ENCODE measurements at regions not wholly inside any gene's neighbourhood (a gene's known extent, or its start where the extent isn't known, plus 50 kb on each side); places are given as distances from the start of the nearest gene placed in this dataset.

GRCh38 chr12:92398565-92399309 is 253.1 kb upstream of the BTG1 start:
- Histone ChIP-seq H3K9me3 (ENCODE audit: control insufficient read depth, insufficient read depth, low read depth, low read length) (no peaks in the 10 kb centered on the region), H3K4me1 (ENCODE audit: control insufficient read depth, insufficient read depth, low read length) (no peaks in the 10 kb centered on the region), H3K27ac (ENCODE audit: extremely low read depth, low read depth, low read length) (no peak overlapping the region), H3K36me3 (ENCODE audit: control insufficient read depth in 2 of 2, insufficient read depth in 1 of 2, low read length in 2 of 2) (no peaks in the 10 kb centered on the region), H3K4me3 (ENCODE audit: low read depth, low read length) (no peak overlapping the region)
- POLR2A ChIA-PET: no interaction called here
- TF ChIP-seq MYNN (tag by site-specific recombination; IDR thresholded peaks at IDR 0.05; ENCODE audit: borderline replicate concordance) (no peak), ZNF514 (tag by site-specific recombination; IDR thresholded peaks at IDR 0.05) (no peak), ZNF571 (tag by site-specific recombination; IDR thresholded peaks at IDR 0.05) (no peak), ZNF558 (tag by site-specific recombination; IDR thresholded peaks at IDR 0.05) (no peak), ZNF473 (tag by site-specific recombination; IDR thresholded peaks at IDR 0.05) (no peak), ZSCAN30 (tag by site-specific recombination; IDR thresholded peaks at IDR 0.05) (no peak), ZNF404 (tag by site-specific recombination; IDR thresholded peaks at IDR 0.05) (no peak), ZFP37 (tag by site-specific recombination; IDR thresholded peaks at IDR 0.05) (no peak), ZNF707 (tag by site-specific recombination; IDR thresholded peaks at IDR 0.05) (no peak)
- TF ChIP-seq, protein P1, sequence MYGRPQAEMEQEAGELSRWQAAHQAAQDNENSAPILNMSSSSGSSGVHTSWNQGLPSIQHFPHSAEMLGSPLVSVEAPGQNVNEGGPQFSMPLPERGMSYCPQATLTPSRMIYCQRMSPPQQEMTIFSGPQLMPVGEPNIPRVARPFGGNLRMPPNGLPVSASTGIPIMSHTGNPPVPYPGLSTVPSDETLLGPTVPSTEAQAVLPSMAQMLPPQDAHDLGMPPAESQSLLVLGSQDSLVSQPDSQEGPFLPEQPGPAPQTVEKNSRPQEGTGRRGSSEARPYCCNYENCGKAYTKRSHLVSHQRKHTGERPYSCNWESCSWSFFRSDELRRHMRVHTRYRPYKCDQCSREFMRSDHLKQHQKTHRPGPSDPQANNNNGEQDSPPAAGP (tag by site-specific recombination; IDR thresholded peaks at IDR 0.05): no peak
- CTCF ChIA-PET: interaction anchor here (0.6 to 1.6 kb wide), 3 partner anchors 10 to 1803 kb away, joined by 3 to 10 read pairs (median 4); partner anchors contain the start of gene MRPL42

- Histone ChIP-seq H3K27ac (ENCODE audit: extremely low read depth, low read depth, low read length) (no peak overlapping the region), H3K9me3 (ENCODE audit: control insufficient read depth, insufficient read depth, low read depth, low read length) (no peaks in the 10 kb centered on the region), H3K36me3 (ENCODE audit: control insufficient read depth in 2 of 2, insufficient read depth in 1 of 2, low read length in 2 of 2) (no peaks in the 10 kb centered on the region), H3K4me1 (ENCODE audit: control insufficient read depth, insufficient read depth, low read length) (no peaks in the 10 kb centered on the region), H3K4me3 (ENCODE audit: low read depth, low read length) (no peak overlapping the region)
- TF ChIP-seq ZFP37 (tag by site-specific recombination; IDR thresholded peaks at IDR 0.05) (no peak), ZNF585B (tag by site-specific recombination; IDR thresholded peaks at IDR 0.05) (no peak), TRIM28 (IDR thresholded peaks at IDR 0.05; ENCODE audit: borderline replicate concordance, low read length) (no peak), ZNF843 (tag by site-specific recombination; IDR thresholded peaks at IDR 0.05) (no peak), ZNF214 (tag by site-specific recombination; IDR thresholded peaks at IDR 0.05; ENCODE audit: borderline replicate concordance) (no peak), ZNF211 (tag by site-specific recombination; IDR thresholded peaks at IDR 0.05; ENCODE audit: low read depth) (no peak), ZNF26 (tag by site-specific recombination; IDR thresholded peaks at IDR 0.05) (no peak), ZNF704 (tag by site-specific recombination; IDR thresholded peaks at IDR 0.05) (no peak), ZSCAN5A (tag by site-specific recombination; IDR thresholded peaks at IDR 0.05) (no peak), GLI2 (tag by site-specific recombination; IDR thresholded peaks at IDR 0.05; ENCODE audit: borderline replicate concordance, low read depth) (no peak), ZNF529 (tag by site-specific recombination; IDR thresholded peaks at IDR 0.05; ENCODE audit: insufficient replicate concordance) (no peak)
- TF ChIP-seq, protein P2, sequence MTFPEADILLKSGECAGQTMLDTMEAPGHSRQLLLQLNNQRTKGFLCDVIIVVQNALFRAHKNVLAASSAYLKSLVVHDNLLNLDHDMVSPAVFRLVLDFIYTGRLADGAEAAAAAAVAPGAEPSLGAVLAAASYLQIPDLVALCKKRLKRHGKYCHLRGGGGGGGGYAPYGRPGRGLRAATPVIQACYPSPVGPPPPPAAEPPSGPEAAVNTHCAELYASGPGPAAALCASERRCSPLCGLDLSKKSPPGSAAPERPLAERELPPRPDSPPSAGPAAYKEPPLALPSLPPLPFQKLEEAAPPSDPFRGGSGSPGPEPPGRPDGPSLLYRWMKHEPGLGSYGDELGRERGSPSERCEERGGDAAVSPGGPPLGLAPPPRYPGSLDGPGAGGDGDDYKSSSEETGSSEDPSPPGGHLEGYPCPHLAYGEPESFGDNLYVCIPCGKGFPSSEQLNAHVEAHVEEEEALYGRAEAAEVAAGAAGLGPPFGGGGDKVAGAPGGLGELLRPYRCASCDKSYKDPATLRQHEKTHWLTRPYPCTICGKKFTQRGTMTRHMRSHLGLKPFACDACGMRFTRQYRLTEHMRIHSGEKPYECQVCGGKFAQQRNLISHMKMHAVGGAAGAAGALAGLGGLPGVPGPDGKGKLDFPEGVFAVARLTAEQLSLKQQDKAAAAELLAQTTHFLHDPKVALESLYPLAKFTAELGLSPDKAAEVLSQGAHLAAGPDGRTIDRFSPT (tag by site-specific recombination; IDR thresholded peaks at IDR 0.05): no peak
- CTCF ChIA-PET: no interaction called here
- POLR2A ChIA-PET: no interaction called here
Observed at GRCh38 chr12:92396647-92397252, 251.1 kb upstream of the BTG1 start.
